Ureter (tissue), 1 donor: ENCODE measurements at regions not wholly inside any gene's neighbourhood (a gene's known extent, or its start where the extent isn't known, plus 50 kb on each side); places are given as distances from the start of the nearest gene placed in this dataset.
"Not testable (repeated sequence)": the region's sequence is repeated elsewhere in the genome, so short reads cannot be mapped to it uniquely, and the experiment has no call there.

Source experiments
- DNase-seq: peaks from one replicate; pipeline ENCODE4 v3.0.0-alpha.2; 2020; ENCODE audit warnings: low spot score
- donor health status: DM: yes; HTN: yes; CAD: no.

DNA sequence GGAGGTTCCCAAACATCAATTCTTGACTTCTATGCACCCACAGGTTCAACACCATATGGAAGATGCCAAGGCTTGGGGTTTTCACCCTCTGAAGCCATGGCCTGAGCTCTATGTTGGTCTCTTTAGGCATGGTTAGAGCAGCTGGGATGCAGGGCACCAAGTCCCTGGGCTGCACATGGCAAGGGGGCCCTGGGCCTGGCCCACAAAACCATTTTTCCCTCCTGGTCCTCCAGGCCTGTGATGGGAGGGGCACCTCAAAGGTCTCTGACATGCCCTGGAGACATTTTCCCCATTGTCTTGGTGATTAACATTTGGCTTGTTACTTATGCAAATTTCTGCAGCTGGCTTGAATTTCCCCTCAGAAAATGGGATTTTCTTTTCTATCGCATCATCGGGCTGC, 480.5 kb upstream of the IRAK1BP1 start:
- not testable (repeated sequence) for DNase-seq

DNA sequence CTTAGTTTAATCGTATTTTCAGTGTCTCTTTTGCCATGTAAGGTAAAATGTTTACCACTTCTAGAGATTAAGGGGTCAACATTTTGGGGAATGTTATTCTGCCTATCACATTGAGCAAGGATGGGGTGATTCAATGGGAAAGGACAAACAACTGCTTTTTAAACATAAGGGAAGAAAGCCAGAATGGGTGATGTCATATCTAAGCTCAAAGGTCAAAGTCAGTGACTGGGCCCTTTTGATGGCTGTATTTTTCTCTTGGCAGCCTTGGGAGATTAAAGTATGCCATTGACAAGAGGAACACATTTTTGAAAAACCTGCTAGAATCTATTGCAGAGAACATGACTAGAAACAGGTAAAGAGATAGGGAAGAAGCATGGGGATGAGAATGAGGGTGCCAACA, 477.3 kb upstream of the IRAK1BP1 start:
- no peak for DNase-seq

DNA sequence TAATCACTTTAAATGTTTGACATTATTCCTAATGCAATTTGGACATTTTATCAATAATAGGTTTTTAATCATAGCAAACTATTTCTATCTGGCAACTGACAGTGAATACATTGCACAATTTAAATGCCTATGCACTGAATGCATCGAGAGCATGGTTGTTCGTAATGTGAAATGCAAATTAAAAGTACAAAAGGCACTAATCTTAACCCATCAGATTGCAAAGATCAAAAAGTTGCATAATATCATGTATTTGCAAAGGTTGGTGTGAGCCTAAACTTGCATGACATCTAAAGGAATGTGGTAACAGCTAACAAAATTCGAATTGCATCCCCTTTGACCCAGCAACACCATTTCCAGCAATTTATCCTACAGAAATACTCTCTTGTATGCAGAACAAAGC, 469.9 kb upstream of the IRAK1BP1 start:
- DNase-seq: no peak

DNA sequence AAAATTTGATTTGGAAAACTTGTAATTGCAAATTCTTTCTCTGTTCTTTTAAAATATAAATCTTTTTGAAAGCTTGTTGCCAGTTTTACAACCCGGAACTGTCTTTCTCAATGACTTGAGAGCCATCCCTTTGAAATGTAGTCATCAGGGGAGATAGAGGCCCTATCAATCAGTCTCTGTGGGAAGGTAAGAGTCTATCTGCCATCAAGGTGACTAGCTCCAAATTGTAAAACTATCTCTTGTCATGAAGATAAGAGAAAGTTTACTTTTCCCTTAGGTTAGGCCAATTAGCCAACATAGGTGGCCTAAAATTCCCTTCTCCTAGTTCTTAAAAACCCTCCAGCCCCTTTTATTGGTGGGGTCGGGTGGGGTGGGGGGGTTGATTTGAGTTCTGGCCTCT, 469.1 kb upstream of the IRAK1BP1 start:
- no peak for DNase-seq

DNA sequence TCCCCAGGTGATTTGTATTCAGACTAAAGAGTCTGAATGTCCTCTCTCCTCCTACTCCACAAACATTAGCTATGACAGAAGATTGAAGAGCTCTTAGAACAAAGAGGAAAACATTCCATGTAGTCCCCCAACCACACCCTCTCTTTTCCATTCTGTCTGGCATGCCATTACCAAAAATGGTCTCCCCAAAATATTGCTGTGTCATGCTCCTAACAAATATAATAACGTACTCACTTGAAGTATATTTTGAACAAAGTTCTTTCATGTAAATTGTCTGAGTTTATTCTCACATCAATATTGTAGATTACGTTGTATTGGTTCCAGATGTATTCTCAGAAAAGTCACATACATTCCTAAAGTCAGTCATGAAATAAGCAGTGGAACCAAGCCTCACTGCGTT, 467.3 kb upstream of the IRAK1BP1 start:
- no peak for DNase-seq

DNA sequence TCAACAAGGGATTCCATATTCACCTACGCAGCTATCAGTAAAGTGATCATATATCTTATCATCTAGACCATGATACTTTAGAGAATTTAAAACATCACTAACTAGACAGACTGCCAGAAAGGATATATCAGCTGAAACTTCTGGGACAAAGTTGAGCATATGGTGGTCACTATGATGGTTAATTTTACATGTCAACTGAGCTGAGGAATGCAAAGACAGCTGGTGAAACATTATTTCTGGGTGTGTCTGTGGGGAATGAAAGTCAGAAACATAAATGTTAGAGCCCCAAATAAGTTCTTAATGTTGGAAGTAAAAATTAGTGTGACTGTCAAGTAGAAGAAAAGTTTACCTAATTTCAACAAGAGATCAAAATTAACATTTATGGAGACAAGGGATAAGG, 440.0 kb upstream of the IRAK1BP1 start:
- DNase-seq: no peak

DNA sequence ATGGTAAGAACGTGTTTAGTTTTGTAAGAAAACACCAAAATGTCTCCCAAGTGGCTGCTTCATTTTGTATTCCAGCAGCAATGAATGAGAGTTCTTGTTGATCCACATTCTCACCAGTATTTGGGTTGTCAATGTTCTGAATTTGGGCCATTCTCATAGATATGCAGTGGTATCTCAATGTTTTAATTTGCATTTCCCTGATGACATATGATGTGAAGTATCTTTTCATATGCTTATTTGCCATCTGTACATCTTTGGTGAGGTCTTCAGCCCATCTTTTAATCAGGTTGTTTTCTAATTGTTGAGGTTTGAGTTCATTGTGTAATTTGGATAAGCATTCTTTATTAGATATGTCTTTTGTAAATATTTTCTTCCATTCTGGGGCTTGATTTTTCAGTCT, 436.8 kb upstream of the IRAK1BP1 start:
- DNase-seq: no peak

DNA sequence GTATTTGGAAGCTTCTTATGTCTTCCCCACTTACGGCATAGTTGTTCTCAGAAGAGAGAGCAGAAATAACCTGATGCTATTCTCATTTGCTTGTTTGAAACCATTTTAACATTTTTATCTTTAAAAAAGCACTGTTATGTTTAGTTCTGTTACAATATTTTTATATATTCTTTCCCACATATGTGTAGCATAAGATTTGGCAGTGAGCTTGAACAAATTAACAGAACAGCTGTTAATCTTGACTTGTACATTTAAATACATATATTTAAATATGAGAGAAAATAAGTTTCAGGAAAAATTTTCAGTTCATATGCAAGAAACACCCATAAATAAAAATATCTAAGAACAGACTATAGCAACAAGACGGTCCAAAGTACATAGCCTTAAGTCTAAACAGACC, 431.7 kb upstream of the IRAK1BP1 start:
- no peak for DNase-seq

DNA sequence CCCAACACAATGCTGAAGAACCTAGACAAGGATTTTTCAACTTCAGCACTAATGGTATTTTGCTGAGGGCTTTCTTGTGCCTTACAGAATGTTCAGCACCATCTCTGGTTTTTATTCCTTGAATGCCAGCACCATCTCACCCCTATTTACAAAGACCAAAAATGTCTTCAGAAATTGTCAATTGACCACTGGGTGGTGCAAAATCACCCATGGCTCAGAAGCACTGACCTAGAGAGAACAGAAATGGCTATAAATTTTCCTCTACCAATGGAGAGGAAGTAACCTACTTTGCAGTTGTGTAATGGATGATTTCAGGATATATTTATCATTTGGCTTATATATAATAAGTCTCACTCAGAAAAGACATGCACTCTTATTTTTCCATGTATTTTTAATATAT, 431.0 kb upstream of the IRAK1BP1 start:
- no peak for DNase-seq

DNA sequence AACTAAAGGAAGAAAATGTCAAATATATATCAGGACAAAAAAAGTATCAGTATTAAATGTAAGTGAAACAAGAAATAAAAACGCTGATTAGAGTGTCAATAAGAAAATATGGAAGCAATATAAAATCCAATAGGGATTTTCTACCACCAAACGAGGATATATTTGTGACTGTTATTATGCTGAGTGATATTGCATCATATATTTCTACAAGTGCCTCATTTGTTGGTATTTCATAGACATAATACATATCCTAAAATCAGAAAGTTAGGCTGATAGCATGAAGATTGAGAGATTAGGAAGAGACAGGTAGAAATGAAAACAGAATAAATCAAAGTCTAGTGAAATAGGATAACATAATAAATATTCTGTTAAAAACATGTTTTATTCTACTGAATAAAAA, 429.2 kb upstream of the IRAK1BP1 start:
- DNase-seq: no peak

DNA sequence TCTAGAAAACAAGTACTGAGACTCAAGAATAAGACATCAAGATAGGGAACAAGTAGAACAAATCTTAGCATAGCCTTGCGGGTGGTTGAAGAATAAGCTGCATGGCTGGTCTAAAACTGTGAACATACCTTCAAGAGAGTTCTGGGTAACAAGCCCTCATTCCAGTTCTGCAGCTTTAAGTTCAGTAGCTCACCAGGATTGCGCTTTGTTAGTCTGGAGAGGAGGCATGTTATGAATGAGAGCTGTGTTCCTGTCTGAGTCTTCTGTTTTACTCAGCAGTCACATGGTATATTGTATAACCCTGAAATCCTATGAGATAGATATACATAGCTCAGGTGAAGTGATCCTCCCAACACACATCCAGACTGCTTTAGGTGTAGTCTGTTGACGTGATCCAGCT, 406.6 kb upstream of the IRAK1BP1 start:
- no peak for DNase-seq

DNA sequence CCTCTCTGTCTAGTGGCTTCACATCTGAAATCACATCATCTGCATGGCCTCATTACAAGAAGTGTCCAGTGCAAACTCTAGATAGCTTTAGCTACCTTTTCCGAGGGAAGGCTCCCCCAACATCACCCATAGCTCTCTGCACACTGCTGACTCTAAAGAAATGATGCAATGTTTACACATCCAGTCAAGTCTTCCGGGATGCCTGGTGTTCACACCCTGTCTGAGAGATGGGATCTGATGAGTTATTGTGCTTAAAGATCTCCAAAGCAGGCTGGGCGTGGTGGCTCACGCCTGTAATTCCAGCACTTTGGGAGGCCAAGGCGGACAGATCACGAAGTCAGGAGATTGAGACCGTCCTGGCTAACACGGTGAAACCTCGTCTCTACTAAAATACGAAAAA, 404.6 kb upstream of the IRAK1BP1 start:
- no peak for DNase-seq

DNA sequence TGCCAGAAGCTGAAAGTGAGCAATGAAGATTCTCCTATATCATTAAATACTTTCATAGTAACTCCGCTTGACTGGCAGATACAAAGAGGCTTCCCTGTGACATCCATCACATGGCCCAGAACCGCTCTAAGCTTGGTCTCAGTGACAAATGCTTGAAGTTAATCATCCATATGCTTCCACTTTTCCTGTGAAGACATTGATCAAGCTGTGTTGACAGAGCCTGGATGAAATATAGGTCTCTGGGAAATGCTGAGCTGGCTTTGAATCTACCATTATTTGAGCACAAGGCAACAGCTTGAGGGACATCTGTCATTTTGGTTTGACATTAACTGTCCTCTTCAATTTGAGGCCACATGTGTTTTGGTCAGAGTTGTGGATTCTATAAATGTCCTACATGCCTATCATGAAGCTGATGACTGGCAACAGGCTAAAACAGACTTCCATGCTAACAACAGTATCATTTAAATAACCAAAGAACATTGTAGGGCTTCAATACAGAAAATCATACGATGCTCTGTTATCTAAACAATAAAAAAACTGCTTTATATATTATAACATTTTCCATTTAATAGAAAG, 402.2 kb upstream of the IRAK1BP1 start:
- DNase-seq: no peak

DNA sequence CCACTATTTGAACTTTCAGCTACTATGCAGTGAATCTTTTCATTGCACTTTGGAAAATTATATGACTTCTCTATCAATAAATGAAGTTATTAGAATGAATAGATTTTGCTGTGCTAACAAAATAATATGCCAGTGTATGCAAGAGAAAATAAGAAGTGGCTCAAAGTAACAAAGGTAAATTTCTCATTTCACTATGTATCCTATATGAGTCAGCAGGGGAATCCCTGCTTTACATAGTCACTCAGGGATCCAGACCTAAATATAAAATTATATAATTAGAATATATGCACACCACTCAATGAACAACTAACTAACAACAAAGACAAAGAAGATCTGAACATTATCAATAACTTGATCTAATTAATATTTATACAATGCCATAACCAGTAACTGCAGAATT, 390.8 kb upstream of the IRAK1BP1 start:
- DNase-seq: no peak

DNA sequence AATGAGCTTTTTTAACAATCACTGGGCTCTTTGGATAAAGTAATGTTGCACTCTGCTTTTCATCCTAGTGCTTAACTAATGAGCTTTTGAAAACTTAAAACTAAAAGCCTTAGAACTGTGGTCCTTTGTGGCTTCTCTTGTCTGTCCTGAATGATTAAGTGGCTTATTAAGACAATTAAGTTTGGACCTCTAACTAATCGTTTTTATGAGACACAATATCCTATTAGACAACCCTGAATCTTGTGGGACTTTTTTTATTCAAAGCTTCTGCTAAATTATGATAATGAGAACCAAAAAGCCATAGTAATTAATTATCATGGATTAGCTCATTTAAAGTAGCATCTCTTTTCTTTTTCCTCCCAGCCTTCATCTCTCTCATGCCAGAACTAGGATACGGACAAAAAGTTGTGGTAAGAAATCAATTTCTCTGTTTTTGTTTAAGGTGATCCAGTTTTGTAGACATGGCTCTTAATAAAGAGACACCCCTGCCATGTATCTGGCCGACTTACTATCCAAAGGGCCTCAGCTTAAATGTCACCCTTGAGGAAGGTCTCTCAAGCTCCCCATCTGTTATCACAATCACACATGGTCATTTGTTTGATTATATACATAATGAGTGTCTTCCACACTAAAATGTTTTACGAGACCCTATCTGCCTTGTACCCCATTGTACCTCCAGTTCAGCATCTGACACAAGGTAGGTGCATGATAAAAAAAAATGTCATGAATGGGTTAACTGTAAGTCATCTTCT, 384.4 kb upstream of the IRAK1BP1 start:
- DNase-seq: no peak

DNA sequence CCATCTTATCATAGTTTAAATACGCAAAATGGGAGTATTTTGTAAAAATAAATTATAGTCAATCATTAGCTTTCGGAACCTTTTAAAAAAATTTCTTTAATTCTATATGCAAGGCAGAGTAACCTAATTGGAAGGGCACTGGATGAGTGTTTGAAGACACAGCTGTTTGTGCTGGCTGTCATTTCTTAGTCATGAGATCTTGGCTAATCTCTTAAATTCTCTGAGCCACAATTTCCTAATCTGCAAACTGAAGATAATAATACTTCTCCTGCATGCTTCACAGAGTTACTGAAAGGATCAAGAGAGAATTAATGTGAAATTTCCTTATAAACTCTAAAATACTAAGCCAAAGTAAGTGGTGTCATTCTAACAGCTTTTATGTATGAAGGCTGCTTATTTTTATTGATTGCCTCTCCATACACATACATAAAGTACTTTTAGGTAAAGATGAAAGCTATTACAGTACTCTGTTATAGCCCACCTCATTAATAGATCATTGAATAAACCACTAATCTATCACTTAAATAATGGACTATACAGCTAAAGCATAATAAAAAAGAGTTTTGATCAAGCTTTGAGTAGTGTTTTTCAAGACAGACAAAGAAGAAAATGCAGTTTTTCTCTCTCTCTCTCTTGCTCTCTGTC, 383.7 kb upstream of the IRAK1BP1 start:
- no peak for DNase-seq

DNA sequence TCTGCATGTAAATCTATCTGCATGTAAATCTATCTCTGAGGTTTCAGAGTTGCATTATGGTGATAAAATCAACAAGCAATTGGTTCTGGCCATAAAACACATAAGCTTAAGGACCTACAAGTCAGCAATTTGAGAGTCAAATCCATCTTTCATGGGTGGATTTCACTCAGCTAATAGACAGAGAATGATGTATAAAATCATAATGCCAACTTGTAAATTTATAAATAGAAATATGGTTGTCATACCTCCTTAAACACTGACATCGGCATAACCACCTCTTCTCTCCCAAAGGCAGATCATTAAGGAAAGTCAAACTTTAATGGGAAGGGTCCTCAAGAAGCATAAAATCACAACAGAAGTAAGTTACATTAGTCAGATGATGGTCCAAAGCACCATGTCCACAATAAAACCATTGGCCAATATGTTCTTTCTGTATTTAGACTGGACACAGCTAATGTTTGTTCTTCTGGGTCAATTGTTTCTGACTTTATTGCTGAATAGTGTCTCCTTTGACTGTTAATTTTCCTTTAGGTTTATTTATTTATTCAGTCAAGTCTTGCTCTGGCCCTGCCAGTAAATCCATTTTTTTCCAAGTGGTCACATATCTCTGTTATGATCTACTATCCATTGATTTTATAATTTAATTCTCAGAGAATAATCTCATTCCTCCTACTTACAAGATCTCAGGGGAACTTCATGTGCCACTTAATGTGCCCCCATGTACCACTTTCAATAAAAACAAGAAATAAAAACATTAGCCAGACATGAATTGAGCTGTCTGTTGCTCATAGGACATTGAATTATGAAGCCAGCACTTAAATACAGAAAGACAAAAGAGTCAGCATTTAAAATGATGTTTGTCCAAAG, 382.9 kb upstream of the IRAK1BP1 start:
- DNase-seq: no peak

DNA sequence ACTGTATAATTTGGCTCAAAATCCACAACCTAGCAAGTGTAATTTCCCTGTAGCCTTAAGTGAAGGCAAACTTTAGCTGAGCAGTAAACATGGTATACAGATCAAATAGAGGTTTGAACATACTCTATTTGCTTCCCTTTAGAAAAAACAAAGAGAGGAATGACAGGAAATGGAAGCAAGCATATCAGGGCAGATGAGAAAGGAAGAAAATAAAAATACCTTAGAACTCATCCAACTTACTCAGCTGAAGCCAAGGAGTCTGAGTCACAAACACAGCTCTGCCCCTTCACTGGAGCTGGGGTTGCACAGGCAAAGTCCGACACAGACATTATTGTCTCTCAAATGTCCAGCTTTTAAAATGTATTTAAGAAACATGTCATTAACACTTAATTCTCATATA, 379.9 kb upstream of the IRAK1BP1 start:
- no peak for DNase-seq

DNA sequence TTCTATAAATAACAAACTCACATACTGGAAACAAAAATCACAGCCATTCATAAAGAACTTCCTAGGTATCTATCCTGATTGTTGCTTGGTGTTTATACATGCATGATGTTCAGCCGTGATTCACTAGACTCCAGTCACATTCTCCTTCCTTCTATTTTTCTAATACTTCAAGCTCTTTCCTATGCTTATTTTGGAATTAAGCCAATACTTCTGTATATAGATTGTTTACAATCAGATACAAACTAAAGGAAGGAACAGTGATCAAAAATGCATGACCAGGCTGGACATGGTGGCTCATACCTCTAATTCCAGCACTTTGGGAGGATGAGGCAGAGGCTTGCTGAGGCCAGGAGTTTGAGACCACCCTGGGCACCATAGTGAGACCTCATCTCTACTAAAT, 377.5 kb upstream of the IRAK1BP1 start:
- no peak for DNase-seq

DNA sequence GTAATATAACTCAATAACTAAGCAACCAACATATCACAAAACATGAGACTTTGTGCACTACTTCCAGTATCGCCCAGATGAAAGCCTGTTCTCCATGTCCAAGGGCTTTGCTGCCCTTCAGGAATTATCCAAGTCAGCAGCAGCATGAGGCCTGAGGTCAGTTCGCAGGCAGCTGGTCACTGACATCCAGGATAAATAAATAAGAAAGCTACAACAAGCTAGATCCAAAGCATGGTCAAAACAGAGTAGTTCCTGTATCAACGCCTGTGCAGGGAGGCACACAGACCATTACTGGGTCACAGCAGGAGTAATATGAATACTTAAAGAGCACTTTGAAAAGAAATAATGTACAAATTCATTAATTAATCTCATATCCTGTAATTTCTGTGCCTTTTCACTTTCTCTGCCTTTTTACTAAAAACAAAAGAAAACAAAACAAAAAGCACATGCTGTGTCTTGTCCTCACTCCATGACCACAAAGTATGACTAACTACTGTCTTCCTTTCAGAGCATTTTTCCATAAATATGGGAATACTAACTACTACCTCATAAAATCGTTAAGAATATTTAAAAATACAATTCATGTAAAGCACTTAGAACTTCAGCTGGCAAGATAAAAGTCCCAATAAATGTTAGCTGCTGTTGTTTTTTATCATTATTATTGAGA, 374.9 kb upstream of the IRAK1BP1 start:
- no peak for DNase-seq

DNA sequence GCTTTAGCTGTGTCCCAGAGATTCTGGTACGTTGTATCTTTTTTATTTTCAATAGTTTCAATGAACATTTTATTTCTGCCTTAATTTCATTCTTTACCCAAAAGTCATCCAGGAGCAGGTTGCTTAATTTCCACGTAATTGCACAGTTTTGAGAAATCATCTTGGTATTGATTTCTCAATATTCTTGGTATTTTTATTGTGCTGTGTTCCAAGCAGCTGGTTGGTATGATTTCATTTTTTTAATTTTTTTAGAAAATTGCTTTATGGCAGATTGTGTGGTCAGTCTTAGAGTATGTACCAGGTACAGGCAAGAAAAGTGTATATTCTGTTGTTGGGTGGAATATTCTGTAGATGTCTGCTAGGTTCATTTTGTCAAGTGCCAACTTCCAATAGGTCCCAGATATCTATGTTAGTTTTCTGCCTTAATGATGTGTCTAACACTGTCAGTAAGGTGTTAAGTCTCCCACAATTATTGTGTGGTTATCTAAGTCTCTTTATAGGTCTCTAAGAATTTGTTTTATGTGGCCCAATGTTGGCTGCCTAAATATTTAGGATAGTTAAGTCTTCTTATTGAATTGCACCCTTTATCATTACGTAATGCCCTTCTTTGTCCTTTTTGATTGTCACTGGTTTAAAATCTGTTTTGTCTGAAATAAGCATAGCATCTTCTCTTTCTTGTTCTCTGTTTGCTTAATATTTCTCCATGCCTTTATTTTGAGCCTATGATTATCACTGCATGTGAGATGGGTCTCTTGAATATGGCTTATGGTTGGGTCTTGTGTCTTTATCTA, 366.9 kb upstream of the IRAK1BP1 start:
- DNase-seq: no peak
